K562 (cell line): ENCODE measurements at regions not wholly inside any gene's neighbourhood (a gene's known extent, or its start where the extent isn't known, plus 50 kb on each side); places are given as distances from the start of the nearest gene placed in this dataset.

Experiments used
- ATAC-seq: fragments of 200-7000 bp; cut with Tn5 transposase; 3 replicates; pipeline ENCODE4 v1.9.1; 2020; ENCODE audit warnings: moderate library complexity
- BruUV-seq: library from RNA; stranded (reverse); fragments of 400-500 nt; replicated peaks from 2 replicates; lab custom pipeline; 2021; lab: Mats Ljungman, UMichigan
- CTCF ChIA-PET: fragments of 300-600 bp; formaldehyde crosslinking; extraction: SDS; loops from one replicate; lab custom pipeline; 2021; ENCODE audit warnings: low intra/inter-chr PET ratio; lab: Yijun Ruan, JAX
- POLR2A ChIA-PET: fragments of 300-600, 350-650 bp; sonication (Branson Sonifier 250); formaldehyde crosslinking; extraction: SDS; loops from one replicate; lab custom pipeline; 2021; ENCODE audit warnings: antibody characterized with exemption, inconsistent platforms; lab: Yijun Ruan, JAX
- DNase-seq, 4 experiments: peaks; one replicate each; pipeline versions ENCODE4 v3.0.0 to v3.0.0-alpha.2; 2011 to 2018; ENCODE audit warnings: low spot score in 3 of 4, mixed read lengths in 3 of 4; ENCODE audit errors: extremely low read depth in 1 of 4
- FAIRE-seq: peaks from 2 replicates; lab custom pipeline; 2011; peaks lifted over from hg19 to GRCh38; lab: Jason Lieb, UNC
- H2AFZ ChIP-seq: 2 replicates; pipeline ENCODE4 v1.6.0; 2011; ENCODE audit warnings: low read depth, low read length, control low read depth, inconsistent platforms
- H3K27ac ChIP-seq: fragments of 200-600 bp; 3 replicates; pipeline ENCODE4 v1.8.0; 2011; ENCODE audit warnings: low read depth, mild to moderate bottlenecking, control low read depth, inconsistent platforms, low read length, moderate library complexity, mixed read lengths; ENCODE audit errors: extremely low read depth
- H3K27me3 ChIP-seq, 2 experiments: fragments of 300-600 bp in 1 of 2; 2 replicates in 1 of 2; 3 replicates in 1 of 2; pipeline versions ENCODE4 v1.6.0 to v1.8.0; 2011; ENCODE audit warnings: inconsistent platforms in 2 of 2, low read length in 2 of 2, mild to moderate bottlenecking in 1 of 2, mixed read lengths in 1 of 2, moderate library complexity in 1 of 2; ENCODE audit not compliant: control insufficient read depth in 2 of 2, insufficient read depth in 2 of 2
- H3K36me3 ChIP-seq: fragments of 300-600 bp; 3 replicates; pipeline ENCODE4 v1.8.0; 2011; ENCODE audit warnings: mild to moderate bottlenecking, low read length, inconsistent platforms; ENCODE audit not compliant: control insufficient read depth, insufficient read depth
- H3K4me1 ChIP-seq, 2 experiments: fragments of 200-600 bp in 1 of 2; replicated peaks in 1 of 2; 2 replicates in 1 of 2; 3 replicates in 1 of 2; pipeline versions ENCODE4 v1.5.1 to v1.8.0; 2011; ENCODE audit warnings: inconsistent platforms in 2 of 2, low read length in 2 of 2, mild to moderate bottlenecking in 1 of 2, mixed read lengths in 1 of 2, moderate library complexity in 1 of 2; ENCODE audit not compliant: control insufficient read depth in 2 of 2, insufficient read depth in 2 of 2
- H3K4me2 ChIP-seq: 2 replicates; pipeline ENCODE4 v1.6.1; 2011; ENCODE audit warnings: low read length, control low read depth, inconsistent platforms, mixed read lengths; ENCODE audit not compliant: insufficient read depth
- H3K4me3 ChIP-seq: fragments of 200-600 bp; sonication (generic), shearing (Covaris generic); 2 replicates; pipeline ENCODE4 v1.5.1; 2016; ENCODE audit warnings: control low read depth, inconsistent platforms
- H3K79me2 ChIP-seq: fragments of 200-600 bp; 3 replicates; pipeline ENCODE4 v1.8.0; 2011; ENCODE audit warnings: low read length, inconsistent platforms; ENCODE audit not compliant: control insufficient read depth, insufficient read depth
- H3K9ac ChIP-seq, 2 experiments: 2 replicates each; pipeline versions ENCODE4 v1.6.0 to v1.6.1; 2011; ENCODE audit warnings: low read depth in 2 of 2, low read length in 2 of 2, control low read depth in 1 of 2, inconsistent platforms in 1 of 2, mild to moderate bottlenecking in 1 of 2, mixed read lengths in 1 of 2; ENCODE audit not compliant: insufficient read depth in 1 of 2
- H3K9me1 ChIP-seq: one replicate; pipeline ENCODE4 v1.6.0; 2011; ENCODE audit warnings: inconsistent platforms, mild to moderate bottlenecking, low read length, moderate library complexity; ENCODE audit not compliant: control insufficient read depth, insufficient read depth
- H3K9me3 ChIP-seq: replicated peaks from 2 replicates; pipeline ENCODE4 v1.5.1; 2011; ENCODE audit warnings: low read depth, low read length, inconsistent platforms; ENCODE audit not compliant: control insufficient read depth, insufficient read depth
- H4K20me1 ChIP-seq: replicated peaks from 2 replicates; pipeline ENCODE4 v1.6.1; 2011; ENCODE audit warnings: low read length, inconsistent platforms, mixed read lengths; ENCODE audit not compliant: control insufficient read depth, insufficient read depth
- CBFA2T2 ChIP-seq: fragments of 450-650 bp; conservative IDR thresholded peaks from 2 replicates; pipeline ENCODE4 v1.6.1; 2017; ENCODE audit warnings: mild to moderate bottlenecking
- CBFA2T3 ChIP-seq: fragments of 450-650 bp; IDR thresholded peaks from 2 replicates; pipeline ENCODE4 v1.6.1; 2017
- MECOM ChIP-seq: fragments of 250-450 bp; sonication (Bioruptor Pico); IDR thresholded peaks from 2 replicates; pipeline ENCODE4 v1.8.0; 2022; ENCODE audit warnings: inconsistent platforms
- MEIS2 ChIP-seq: fragments of 450-650 bp; IDR thresholded peaks from 2 replicates; pipeline ENCODE4 v1.6.1; 2014; ENCODE audit warnings: mild to moderate bottlenecking; ENCODE audit not compliant: partially characterized antibody
- NCOR1 ChIP-seq: fragments of 450-650 bp; IDR thresholded peaks from 2 replicates; pipeline ENCODE4 v1.6.1; 2016; ENCODE audit warnings: mild to moderate bottlenecking, moderate library complexity
- NR2C1 ChIP-seq, 2 experiments: fragments of 450-650 bp; IDR thresholded peaks; 2 replicates each; pipeline ENCODE4 v1.6.1; 2017; ENCODE audit warnings: mild to moderate bottlenecking in 2 of 2, antibody characterized with exemption in 1 of 2, inconsistent platforms in 1 of 2, missing compliant biosample characterization in 1 of 2, missing genetic modification characterization in 1 of 2
- TAL1 ChIP-seq: fragments of 450-650 bp; IDR thresholded peaks from 2 replicates; pipeline ENCODE4 v1.6.1; 2016; ENCODE audit warnings: mild to moderate bottlenecking
- TCF3 ChIP-seq: sonication (generic); formaldehyde crosslinking; IDR thresholded peaks from 2 replicates; pipeline ENCODE4 v1.4.0; 2020; ENCODE audit warnings: mild to moderate bottlenecking, missing genetic modification reagents
- WGBS: fragments of 100-300 bp; shearing (Covaris generic); methylation state at CpG from one replicate; pipeline ENCODE4 v1.1.6; 2016; ENCODE audit warnings: low coverage, mixed read lengths; ENCODE audit not compliant: insufficient coverage; ENCODE audit errors: missing lambda C conversion rate; 5-methylcytosine and 5-hydroxymethylcytosine counted together
- in situ Hi-C: fragments of 300-500 bp; cut with MboI; formaldehyde crosslinking; loops from 4 replicates; pipeline ENCODE4 v1.15.0; 2018; ENCODE audit warnings: inconsistent platforms, mixed read lengths
- intact Hi-C: fragments of 100-400 bp; cut with micrococcal nuclease; formaldehyde crosslinking; loops from 2 replicates; pipeline ENCODE4 v1.14.2; 2022
- TF ChIP-seq, protein P1 (sequence below): fragments of 200-800 bp; sonication (Bioruptor generic); IDR thresholded peaks from 2 replicates; pipeline ENCODE4 v1.6.1; 2017; ENCODE audit warnings: missing genetic modification characterization, missing compliant biosample characterization
- TF ChIP-seq, protein P2 (sequence below): fragments of 450-650 bp; IDR thresholded peaks from 2 replicates; pipeline ENCODE4 v1.6.1; 2016

DNA sequence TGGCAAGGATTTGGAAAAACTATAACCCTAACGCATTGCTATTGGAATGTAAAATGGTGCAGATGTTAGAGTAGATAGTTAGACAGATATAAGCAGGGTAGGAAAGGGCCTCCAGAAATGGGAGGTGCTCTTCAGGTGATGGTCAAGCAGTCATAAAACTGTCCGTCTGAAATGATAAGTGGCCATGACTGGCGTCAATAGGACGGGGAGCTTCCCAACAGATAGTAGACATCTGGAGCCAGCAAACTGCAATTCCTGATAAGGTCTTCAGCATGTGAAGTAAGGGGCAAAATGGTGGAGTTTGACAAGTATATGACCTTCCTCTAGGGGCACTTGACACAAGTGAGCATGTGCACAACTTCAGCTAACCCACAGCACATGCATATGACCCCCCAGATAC, 250.4 kb downstream of the MAGEB5 start:
- no TSS peak for BruUV-seq
- no peak overlapping the region for H2AFZ ChIP-seq
- no peaks in the 10 kb centered on the region for H4K20me1 ChIP-seq
- no peaks in the 10 kb centered on the region for H3K4me1 ChIP-seq
- ChIA-PET POLR2A (no interaction called here), CTCF (no interaction called here)
- ATAC-seq (no peak), DNase-seq (peak in 1 of 4 experiments; percentile 4), FAIRE-seq (no peak)
- 0% methylated on average over 3 of the region's 4 CpGs for WGBS
- no peak overlapping the region for H3K9ac ChIP-seq
- intact Hi-C loops = no loop called here
- H3K27me3 ChIP-seq = no peaks in the 10 kb centered on the region
- H3K9me3 ChIP-seq = no peaks in the 10 kb centered on the region
- H3K79me2 ChIP-seq = no peaks in the 10 kb centered on the region
- no peak overlapping the region for H3K4me3 ChIP-seq
- peak; percentile 44 for TF ChIP-seq TCF3 (CRISPR knock-in tag)
- TF ChIP-seq, protein P1, sequence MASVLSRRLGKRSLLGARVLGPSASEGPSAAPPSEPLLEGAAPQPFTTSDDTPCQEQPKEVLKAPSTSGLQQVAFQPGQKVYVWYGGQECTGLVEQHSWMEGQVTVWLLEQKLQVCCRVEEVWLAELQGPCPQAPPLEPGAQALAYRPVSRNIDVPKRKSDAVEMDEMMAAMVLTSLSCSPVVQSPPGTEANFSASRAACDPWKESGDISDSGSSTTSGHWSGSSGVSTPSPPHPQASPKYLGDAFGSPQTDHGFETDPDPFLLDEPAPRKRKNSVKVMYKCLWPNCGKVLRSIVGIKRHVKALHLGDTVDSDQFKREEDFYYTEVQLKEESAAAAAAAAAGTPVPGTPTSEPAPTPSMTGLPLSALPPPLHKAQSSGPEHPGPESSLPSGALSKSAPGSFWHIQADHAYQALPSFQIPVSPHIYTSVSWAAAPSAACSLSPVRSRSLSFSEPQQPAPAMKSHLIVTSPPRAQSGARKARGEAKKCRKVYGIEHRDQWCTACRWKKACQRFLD = no peak
- peak; percentile 62; the same call in 1 of the 2 replicates for TF ChIP-seq MECOM
- TF ChIP-seq MEIS2 = peak; percentile 54
- TF ChIP-seq TAL1 = 0 out of 2 replicates have a peak, but pooled peaks have one; percentile 10
- peak; percentile 56 for TF ChIP-seq CBFA2T3
- peak; percentile 36; the same call in 1 of the 2 replicates for TF ChIP-seq CBFA2T2
- TF ChIP-seq, protein P2, sequence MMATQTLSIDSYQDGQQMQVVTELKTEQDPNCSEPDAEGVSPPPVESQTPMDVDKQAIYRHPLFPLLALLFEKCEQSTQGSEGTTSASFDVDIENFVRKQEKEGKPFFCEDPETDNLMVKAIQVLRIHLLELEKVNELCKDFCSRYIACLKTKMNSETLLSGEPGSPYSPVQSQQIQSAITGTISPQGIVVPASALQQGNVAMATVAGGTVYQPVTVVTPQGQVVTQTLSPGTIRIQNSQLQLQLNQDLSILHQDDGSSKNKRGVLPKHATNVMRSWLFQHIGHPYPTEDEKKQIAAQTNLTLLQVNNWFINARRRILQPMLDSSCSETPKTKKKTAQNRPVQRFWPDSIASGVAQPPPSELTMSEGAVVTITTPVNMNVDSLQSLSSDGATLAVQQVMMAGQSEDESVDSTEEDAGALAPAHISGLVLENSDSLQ = 0 out of 2 replicates have a peak, but pooled peaks have one; percentile 7
- TF ChIP-seq NCOR1 = no peak
- no peak for TF ChIP-seq NR2C1 (IDR thresholded peaks at IDR 0.05)
- TF ChIP-seq NR2C1 (tag; IDR thresholded peaks at IDR 0.05) = peak; percentile 64
- no peaks in the 10 kb centered on the region for H3K9me1 ChIP-seq
- in situ Hi-C loops = no loop called here
- H3K4me2 ChIP-seq = no peak overlapping the region
- H3K36me3 ChIP-seq = no peaks in the 10 kb centered on the region
- no peak overlapping the region for H3K27ac ChIP-seq
